RCC 7860 (cell line): ENCODE measurements at regions not wholly inside any gene's neighbourhood (a gene's known extent, or its start where the extent isn't known, plus 50 kb on each side); places are given as distances from the start of the nearest gene placed in this dataset.

Experiments
- DNase-seq: peaks from one replicate; pipeline ENCODE4 v3.0.0-alpha.2; 2015; ENCODE audit warnings: low spot score
- FAIRE-seq: peaks from 2 replicates; lab custom pipeline; 2012; peaks lifted over from hg19 to GRCh38; lab: Jason Lieb, UNC

- FAIRE-seq, result no peak
These were observed 240.4 kb upstream of the LYZL1 start for GRCh38 chr10:29048506-29048905.

DNA sequence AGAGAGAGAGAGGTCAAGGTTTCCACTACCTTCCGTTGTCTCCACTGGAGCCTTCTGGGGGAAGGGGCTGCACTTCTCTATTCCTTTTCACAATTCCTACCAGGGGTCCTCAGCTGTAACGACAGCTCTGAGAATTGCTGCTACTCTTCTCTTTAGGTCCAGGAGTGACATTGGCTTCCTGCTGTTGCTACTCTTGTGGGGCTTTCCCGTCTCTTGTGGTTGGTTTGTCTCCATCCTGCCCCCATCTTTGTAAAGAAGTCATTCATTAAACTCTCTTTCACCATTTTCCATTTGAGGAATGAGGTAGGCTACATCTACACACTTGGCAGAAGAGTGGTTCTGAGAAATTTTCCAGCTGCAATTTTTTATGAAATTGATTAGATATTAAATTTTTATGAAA is 238.8 kb upstream of the LYZL1 start:
- FAIRE-seq (no peak), DNase-seq (no peak)

More at GRCh38 chr10:29048506-29048905, 240.4 kb upstream of the LYZL1 start:
- no peak for DNase-seq

GRCh38 chr10:29055101-29055500 is 233.8 kb upstream of the LYZL1 start:
- no peak for DNase-seq
- FAIRE-seq, result no peak

GRCh38 chr10:29056729-29057128 is 232.1 kb upstream of the LYZL1 start:
- DNase-seq, result no peak
- FAIRE-seq, result no peak

DNA sequence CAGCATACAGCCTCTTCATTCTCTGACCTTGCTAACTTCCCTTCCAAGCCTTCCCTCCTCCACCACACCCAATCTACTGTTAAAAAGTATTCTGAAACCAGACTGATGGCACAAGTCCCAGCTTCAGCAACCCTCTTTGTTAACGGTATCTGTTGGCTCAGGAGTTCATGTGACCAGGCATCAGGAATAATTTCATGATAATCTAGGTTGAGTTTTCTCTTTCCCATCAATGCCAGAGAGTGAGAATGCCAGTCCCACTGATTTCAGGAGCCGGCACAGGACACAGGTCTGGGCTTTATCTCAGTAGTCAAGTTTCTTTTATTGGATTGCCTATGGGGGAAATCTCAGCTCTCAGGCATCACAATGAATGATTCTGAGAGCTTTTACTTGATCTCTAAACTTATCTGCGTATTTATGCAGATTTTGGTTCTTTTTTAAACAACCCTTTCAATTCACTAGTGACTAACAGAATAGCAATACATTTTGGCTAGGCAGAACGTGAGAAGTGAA is 231.0 kb upstream of the LYZL1 start:
- DNase-seq, result no peak
- FAIRE-seq, result no peak

GRCh38 chr10:29063806-29064644 is 224.8 kb upstream of the LYZL1 start:
- DNase-seq (peak; percentile 46), FAIRE-seq (no peak)

DNA sequence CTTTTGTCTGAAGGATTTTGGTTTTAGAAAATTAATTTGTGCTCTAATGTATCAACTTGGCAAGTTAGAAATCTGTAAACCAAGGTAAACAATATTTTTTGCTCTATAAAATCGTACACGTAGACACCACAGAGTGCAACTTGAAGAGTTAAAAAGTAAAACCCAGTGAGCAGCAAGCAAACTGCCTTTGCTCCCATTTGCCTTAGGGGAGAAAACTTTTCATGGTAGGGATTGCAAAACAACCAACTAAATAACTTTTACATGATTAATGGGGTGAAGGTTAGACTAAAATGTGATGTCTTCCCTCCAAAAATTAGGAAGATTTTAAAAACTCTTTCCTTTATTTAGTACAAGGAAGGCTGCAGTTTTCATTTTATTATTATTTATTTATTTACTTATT is 224.2 kb upstream of the LYZL1 start:
- DNase-seq (no peak), FAIRE-seq (no peak)

DNA sequence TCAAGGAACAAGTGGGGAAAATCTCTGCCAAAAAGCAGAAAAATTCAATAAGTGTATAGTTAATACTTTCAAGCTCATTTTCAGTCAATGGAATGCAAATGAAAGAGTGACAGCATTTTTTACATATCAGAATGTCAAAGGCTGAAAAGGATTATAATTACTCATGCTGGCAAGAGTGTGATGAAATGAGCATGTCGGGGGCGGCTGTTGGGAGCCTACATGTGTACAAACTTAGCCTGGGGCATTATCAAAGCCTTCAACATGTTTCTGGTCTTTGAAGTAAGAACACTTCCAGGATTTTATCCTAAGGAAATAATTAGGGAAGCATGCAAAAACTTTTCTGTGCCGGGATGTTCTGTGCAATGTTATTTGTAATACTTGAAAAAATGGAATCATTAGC is 221.7 kb upstream of the LYZL1 start:
- FAIRE-seq (no peak), DNase-seq (no peak)

DNA sequence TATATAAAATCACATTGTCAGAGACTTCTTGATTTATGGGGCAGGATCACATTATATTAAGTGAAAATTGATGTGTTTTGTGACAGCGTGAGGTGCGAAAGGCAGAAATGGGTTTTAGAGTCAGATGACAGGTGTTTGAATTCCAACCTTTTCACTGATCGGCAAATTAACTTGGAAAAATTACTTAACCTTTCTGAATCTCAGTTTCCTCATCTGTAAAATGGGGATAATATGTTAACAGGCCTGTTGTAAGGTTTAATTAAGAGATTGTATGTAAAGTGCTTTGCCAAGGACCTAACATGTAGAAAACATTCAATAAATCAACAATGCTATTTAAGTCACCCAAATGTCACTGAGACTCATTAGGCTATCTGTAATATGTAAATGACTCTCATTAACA is 221.2 kb upstream of the LYZL1 start:
- FAIRE-seq (no peak), DNase-seq (no peak)

DNA sequence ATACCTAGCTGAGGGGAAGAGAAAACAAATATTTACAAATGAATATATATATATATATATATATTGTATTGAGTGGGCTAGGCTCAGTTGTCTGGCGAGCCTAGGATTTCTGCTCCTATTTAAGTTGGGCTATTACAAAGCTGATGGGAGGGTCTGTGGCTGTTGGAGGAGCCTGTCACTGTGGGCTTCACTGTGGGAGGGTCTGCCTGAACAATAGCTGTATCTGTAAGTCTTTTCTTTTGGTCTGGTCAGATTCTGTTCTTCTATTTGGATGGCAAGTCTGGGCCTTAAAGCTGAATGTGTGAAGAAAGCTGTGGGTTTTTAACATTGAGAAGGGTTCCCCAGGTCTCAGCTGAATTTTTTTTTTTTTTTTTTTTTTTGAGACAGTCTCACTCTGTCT is 220.6 kb upstream of the LYZL1 start:
- DNase-seq, result no peak
- no peak for FAIRE-seq

DNA sequence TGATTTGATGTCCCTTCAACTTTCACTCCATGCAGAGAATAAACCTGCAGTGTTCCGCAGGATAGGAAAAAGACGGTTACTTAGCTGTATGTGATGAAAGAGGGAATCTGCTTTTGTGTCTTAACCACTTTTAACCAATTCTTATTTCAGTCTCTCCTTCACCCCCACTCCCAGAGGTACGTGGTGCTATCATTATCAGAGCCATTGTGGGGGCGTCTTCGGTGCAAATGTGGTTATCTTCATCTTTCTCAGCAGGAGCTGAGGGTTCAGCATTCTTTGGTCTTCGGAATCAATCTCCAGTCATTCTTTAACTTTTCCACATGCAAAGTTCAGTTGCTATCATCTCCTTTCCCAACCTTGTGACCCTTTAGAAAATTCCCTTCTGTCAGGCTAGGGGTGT is 219.9 kb upstream of the LYZL1 start:
- DNase-seq, result no peak
- FAIRE-seq, result no peak

DNA sequence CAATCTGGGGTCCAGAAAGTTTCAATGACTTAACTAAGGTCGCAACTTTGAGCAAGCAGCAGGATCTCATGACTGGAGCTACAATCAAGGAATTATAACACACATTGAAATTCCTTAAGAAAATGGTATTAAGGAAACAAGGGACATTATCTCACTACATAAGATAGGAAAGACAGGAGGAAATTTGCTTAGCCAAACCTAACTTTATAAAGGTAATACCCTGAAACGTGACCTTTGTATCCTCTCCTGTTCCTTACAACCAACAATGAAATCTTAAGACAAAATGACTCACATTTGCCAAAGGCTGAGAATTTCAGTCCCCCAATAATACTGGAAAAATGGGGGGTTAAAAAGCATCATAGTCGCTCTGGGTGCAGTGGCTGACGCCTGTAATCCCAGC is 218.9 kb upstream of the LYZL1 start:
- no peak for FAIRE-seq

GRCh38 chr10:29078919-29079318 is 210.0 kb upstream of the LYZL1 start:
- no peak for DNase-seq
- FAIRE-seq, result no peak

More for the DNA sequence above, 218.9 kb upstream of the LYZL1 start:
- DNase-seq, result no peak

DNA sequence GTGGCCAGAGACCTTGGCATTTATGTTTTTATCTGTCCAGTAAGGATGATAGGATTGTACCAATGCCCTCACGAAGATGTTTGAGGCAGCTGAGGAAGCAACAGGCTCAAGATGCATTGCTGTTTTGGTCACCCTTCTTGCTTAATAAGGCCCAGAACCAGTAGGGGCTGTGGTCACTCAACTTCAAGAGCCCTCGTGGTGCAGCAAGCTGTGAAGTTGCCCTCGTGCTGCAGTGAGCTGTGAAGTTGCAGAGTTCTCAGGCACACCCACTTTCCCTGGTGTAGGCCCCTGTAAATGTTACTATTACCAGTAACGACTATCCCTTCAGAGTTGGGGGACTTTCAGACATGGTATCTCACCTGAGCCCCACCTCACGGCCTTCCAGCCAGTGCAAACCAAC is 207.6 kb upstream of the LYZL1 start:
- no peak for FAIRE-seq

GRCh38 chr10:29081951-29082685 is 206.8 kb upstream of the LYZL1 start:
- FAIRE-seq (no peak), DNase-seq (no peak)

More for the DNA sequence above, 207.6 kb upstream of the LYZL1 start:
- no peak for DNase-seq

DNA sequence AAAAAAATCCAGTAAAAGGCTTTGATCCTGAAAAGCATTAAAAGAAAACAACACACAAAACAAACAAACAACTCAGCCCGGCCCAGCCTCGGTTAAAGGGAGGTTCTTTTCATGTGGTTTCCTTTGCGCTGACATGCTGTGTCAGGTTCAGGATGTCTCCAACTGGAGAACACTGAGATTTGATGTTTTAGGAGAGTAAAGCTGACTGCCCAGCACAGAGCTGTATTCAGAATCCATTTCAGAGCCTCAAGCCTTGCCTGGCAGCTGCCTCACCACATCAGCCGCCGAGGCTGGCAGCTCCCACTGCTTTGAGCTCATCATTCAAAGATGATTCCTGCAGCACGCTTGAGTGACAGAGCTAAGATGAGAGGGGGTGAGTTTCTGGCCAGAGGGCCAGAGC is 205.8 kb upstream of the LYZL1 start:
- FAIRE-seq (no peak), DNase-seq (no peak)

GRCh38 chr10:29084681-29085307 is 204.1 kb upstream of the LYZL1 start:
- DNase-seq, result no peak
- FAIRE-seq, result no peak

GRCh38 chr10:29089091-29089490 is 199.8 kb upstream of the LYZL1 start:
- DNase-seq, result no peak
- FAIRE-seq, result no peak

- FAIRE-seq, result no peak
- no peak for DNase-seq
These were observed 192.5 kb upstream of the LYZL1 start for GRCh38 chr10:29096303-29096824.

DNA sequence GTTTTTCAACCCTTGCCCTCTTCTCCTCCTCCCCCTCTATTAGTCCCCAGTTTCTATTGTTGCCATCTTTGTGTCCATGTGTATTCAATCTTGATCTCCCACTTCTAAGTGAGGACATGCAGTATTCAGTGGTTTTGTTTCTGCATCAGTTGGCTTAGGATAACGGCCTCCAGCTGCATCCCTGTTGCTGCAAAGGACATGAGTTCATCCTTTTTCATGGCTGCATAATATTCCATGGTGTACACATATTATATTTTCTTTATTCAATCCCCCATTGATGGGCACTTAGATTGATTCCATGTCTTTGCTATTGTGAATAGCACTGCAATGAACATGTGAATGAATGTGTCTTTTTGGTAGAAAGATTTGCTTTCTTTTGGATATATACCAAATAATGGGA is 190.4 kb upstream of the LYZL1 start:
- no peak for FAIRE-seq
- no peak for DNase-seq

DNA sequence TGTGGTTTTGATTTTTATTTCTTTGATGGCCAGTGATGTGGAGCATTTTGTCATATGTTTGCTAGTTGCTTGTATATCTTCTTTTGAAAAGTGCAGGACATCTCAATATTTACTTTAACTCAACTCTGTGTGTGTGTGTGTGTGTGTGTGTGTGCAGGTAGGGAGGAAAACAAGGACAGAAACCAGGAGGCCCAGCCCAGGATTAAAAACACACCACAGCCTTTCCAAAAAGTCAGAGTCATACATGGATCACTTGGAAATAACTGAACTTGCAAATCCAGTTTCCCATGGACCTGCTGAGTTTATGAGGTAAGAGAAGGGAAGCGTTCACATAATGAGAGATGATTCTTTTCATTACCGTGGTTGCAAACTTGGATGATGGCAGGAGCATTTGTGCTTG is 189.9 kb upstream of the LYZL1 start:
- FAIRE-seq (no peak), DNase-seq (no peak)
